ENCODE measurements at regions not wholly inside any gene's neighbourhood (a gene's known extent, or its start where the extent isn't known, plus 50 kb on each side); places are given as distances from the start of the nearest gene placed in this dataset.

- TF ChIP-seq CTCF (IDR thresholded peaks at IDR 0.05; ENCODE audit: insufficient read depth, low read depth, low read length): no peak
- TF ChIP-seq EZH2 (IDR thresholded peaks at IDR 0.05; ENCODE audit: insufficient read depth, low read length): no peak
Measured at GRCh38 chr11:19615341-19616183, 97.1 kb upstream of the NAV2 start.
